Tibial artery (tissue), 4 donors: ENCODE measurements at regions not wholly inside any gene's neighbourhood (a gene's known extent, or its start where the extent isn't known, plus 50 kb on each side); places are given as distances from the start of the nearest gene placed in this dataset.

Experiments used
- DNase-seq, 2 donors: peaks; one replicate each; pipeline ENCODE4 v3.0.0-alpha.2; 2019
- H3K27ac ChIP-seq, 2 donors: fragments of 200-600 bp; sonication (generic) in 1 of 2; 1 replicate in 1 of 2; 2 replicates in 1 of 2; pipeline ENCODE4 v1.5.1; 2018 to 2019; ENCODE audit warnings: mild to moderate bottlenecking in 1 of 2
- H3K27me3 ChIP-seq, 2 donors: fragments of 200-600 bp; sonication (generic) in 1 of 2; one replicate each; pipeline versions ENCODE4 v1.5.1 to v1.6.0; 2016 to 2019
- H3K36me3 ChIP-seq, 3 donors: fragments of 200-600 bp; sonication (generic) in 2 of 3; one replicate each; pipeline ENCODE4 v1.5.1; 2016 to 2019; ENCODE audit warnings: mild to moderate bottlenecking in 2 of 3
- H3K4me1 ChIP-seq, 4 donors: fragments of 200-600 bp; sonication (generic) in 2 of 4; 1 replicate in 3 of 4; 2 replicates in 1 of 4; pipeline ENCODE4 v1.5.1; 2016 to 2019
- H3K4me3 ChIP-seq, 2 donors: fragments of 200-600 bp; sonication (generic) in 1 of 2; 1 replicate in 1 of 2; 2 replicates in 1 of 2; pipeline ENCODE4 v1.5.1; 2018 to 2019; ENCODE audit warnings: mild to moderate bottlenecking in 2 of 2
- H3K9me3 ChIP-seq, 3 donors: fragments of 200-600 bp; sonication (generic) in 1 of 3; one replicate each; pipeline ENCODE4 v1.5.1; 2016 to 2019
- CTCF ChIP-seq, 2 experiments: fragments of 200-600 bp in 1 of 2; fragments of 450-650 bp in 1 of 2; IDR thresholded peaks; one replicate each; pipeline ENCODE4 v1.5.1; 2017 to 2019; ENCODE audit warnings: antibody characterized with exemption in 2 of 2, mild to moderate bottlenecking in 1 of 2, moderate library complexity in 1 of 2
- intact Hi-C: fragments of 100-400 bp; cut with DNase I; formaldehyde crosslinking; loops from one replicate; pipeline ENCODE4 v1.15.0; 2023; ENCODE audit warnings: low total_unique reads

- Histone ChIP-seq H3K4me3 (no peak overlapping the region), H3K27ac (no peak overlapping the region), H3K27me3 (no peaks in the 10 kb centered on the region), H3K4me1 (no peaks in the 10 kb centered on the region), H3K36me3 (no peaks in the 10 kb centered on the region), H3K9me3 (no peaks in the 10 kb centered on the region)
- DNase-seq: no peak
- TF ChIP-seq CTCF (IDR thresholded peaks at IDR 0.05): no peak
- intact Hi-C loops: no loop called here
Observed at GRCh38 chr1:212212906-212213305, 72.3 kb upstream of the PPP2R5A start.

GRCh38 chr1:212213784-212214183, 71.4 kb upstream of the PPP2R5A start:
- Histone ChIP-seq H3K27me3 (no peaks in the 10 kb centered on the region), H3K36me3 (no peaks in the 10 kb centered on the region), H3K27ac (no peak overlapping the region), H3K4me3 (no peak overlapping the region), H3K4me1 (no peaks in the 10 kb centered on the region), H3K9me3 (no peaks in the 10 kb centered on the region)
- intact Hi-C loops: no loop called here
- no peak for TF ChIP-seq CTCF (IDR thresholded peaks at IDR 0.05)
- DNase-seq: no peak

GRCh38 chr1:212214325-212214724, 70.9 kb upstream of the PPP2R5A start:
- intact Hi-C loops: no loop called here
- H3K4me1 ChIP-seq: no peaks in the 10 kb centered on the region
- H3K27ac ChIP-seq: no peak overlapping the region
- no peak for DNase-seq
- H3K27me3 ChIP-seq: no peaks in the 10 kb centered on the region
- TF ChIP-seq CTCF (IDR thresholded peaks at IDR 0.05): no peak
- no peak overlapping the region for H3K4me3 ChIP-seq
- H3K36me3 ChIP-seq: no peaks in the 10 kb centered on the region
- H3K9me3 ChIP-seq: no peaks in the 10 kb centered on the region

- intact Hi-C loops: no loop called here
- H3K27ac ChIP-seq: no peak overlapping the region
- TF ChIP-seq CTCF (IDR thresholded peaks at IDR 0.05): no peak
- no peak for DNase-seq
- H3K27me3 ChIP-seq: no peaks in the 10 kb centered on the region
- no peaks in the 10 kb centered on the region for H3K4me1 ChIP-seq
- no peak overlapping the region for H3K4me3 ChIP-seq
- no peaks in the 10 kb centered on the region for H3K36me3 ChIP-seq
- no peaks in the 10 kb centered on the region for H3K9me3 ChIP-seq
Observed at GRCh38 chr1:212215910-212216309, 69.3 kb upstream of the PPP2R5A start.

GRCh38 chr1:212217633-212218032, 67.6 kb upstream of the PPP2R5A start:
- Histone ChIP-seq H3K27ac (no peak overlapping the region), H3K4me3 (no peak overlapping the region), H3K27me3 (no peaks in the 10 kb centered on the region), H3K36me3 (no peaks in the 10 kb centered on the region), H3K4me1 (no peaks in the 10 kb centered on the region), H3K9me3 (no peaks in the 10 kb centered on the region)
- intact Hi-C loops: no loop called here
- no peak for TF ChIP-seq CTCF (IDR thresholded peaks at IDR 0.05)
- DNase-seq: no peak

GRCh38 chr1:212218065-212218464, 67.1 kb upstream of the PPP2R5A start:
- intact Hi-C loops: no loop called here
- H3K36me3 ChIP-seq: no peaks in the 10 kb centered on the region
- H3K27ac ChIP-seq: no peak overlapping the region
- DNase-seq: no peak
- no peaks in the 10 kb centered on the region for H3K9me3 ChIP-seq
- no peak for TF ChIP-seq CTCF (IDR thresholded peaks at IDR 0.05)
- no peaks in the 10 kb centered on the region for H3K27me3 ChIP-seq
- H3K4me3 ChIP-seq: no peak overlapping the region
- H3K4me1 ChIP-seq: no peaks in the 10 kb centered on the region
